GM12872 (cell line): ENCODE measurements at regions not wholly inside any gene's neighbourhood (a gene's known extent, or its start where the extent isn't known, plus 50 kb on each side); places are given as distances from the start of the nearest gene placed in this dataset.
A peak's percentile ranks its signal among the peaks of the same experiment; 100 is the strongest.

Experiments used
- TF ChIP-seq, protein P1 (sequence below): IDR thresholded peaks from 3 replicates; pipeline ENCODE4 v1.5.1; 2011; ENCODE audit warnings: low read depth, mild to moderate bottlenecking, low read length, moderate library complexity; ENCODE audit not compliant: insufficient read depth

- TF ChIP-seq, protein P1, sequence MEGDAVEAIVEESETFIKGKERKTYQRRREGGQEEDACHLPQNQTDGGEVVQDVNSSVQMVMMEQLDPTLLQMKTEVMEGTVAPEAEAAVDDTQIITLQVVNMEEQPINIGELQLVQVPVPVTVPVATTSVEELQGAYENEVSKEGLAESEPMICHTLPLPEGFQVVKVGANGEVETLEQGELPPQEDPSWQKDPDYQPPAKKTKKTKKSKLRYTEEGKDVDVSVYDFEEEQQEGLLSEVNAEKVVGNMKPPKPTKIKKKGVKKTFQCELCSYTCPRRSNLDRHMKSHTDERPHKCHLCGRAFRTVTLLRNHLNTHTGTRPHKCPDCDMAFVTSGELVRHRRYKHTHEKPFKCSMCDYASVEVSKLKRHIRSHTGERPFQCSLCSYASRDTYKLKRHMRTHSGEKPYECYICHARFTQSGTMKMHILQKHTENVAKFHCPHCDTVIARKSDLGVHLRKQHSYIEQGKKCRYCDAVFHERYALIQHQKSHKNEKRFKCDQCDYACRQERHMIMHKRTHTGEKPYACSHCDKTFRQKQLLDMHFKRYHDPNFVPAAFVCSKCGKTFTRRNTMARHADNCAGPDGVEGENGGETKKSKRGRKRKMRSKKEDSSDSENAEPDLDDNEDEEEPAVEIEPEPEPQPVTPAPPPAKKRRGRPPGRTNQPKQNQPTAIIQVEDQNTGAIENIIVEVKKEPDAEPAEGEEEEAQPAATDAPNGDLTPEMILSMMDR: no peak
Measured at GRCh38 chr1:178579562-178579961, 66.7 kb downstream of the TEX35 start.

DNA sequence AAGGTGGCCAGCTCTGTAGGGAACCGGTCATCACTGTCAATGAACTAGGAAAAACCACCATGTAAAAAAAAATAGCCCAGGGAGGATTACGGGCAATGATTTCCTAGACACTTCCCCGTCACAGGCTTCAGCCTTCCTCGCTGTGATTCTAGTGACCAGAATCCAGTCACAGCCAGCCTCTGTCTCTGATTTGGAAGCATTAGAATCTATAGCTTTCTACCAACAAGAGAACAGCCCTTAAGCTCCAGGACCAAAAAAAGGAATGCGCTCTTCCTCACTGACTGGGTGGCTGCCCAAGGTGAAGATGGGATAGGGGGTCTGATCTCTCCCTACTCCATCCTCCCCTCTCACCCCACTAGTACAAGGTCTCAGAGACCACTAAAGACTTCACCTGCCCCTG is 67.2 kb downstream of the TEX35 start:
- TF ChIP-seq, protein P1: no peak

DNA sequence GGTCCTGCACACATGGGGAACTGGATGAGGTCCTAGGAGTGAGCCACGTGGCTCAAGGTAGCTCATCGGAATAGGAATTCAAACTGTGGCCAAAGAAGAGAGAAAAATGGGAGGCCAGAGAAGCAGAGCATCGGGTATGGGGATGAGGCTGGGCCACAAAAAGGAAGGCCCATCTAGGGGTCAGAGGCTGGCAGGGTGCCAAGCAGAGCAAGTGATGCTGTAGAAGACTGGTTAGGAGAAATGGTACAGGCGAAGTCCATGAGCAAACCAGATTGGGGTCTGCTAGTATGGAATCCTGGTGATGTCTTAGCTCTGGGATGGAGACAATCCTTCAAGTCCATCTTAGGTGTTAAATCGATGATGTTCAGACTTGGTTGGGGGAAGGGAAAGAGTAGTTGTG is 68.0 kb downstream of the TEX35 start:
- TF ChIP-seq, protein P1: no peak

DNA sequence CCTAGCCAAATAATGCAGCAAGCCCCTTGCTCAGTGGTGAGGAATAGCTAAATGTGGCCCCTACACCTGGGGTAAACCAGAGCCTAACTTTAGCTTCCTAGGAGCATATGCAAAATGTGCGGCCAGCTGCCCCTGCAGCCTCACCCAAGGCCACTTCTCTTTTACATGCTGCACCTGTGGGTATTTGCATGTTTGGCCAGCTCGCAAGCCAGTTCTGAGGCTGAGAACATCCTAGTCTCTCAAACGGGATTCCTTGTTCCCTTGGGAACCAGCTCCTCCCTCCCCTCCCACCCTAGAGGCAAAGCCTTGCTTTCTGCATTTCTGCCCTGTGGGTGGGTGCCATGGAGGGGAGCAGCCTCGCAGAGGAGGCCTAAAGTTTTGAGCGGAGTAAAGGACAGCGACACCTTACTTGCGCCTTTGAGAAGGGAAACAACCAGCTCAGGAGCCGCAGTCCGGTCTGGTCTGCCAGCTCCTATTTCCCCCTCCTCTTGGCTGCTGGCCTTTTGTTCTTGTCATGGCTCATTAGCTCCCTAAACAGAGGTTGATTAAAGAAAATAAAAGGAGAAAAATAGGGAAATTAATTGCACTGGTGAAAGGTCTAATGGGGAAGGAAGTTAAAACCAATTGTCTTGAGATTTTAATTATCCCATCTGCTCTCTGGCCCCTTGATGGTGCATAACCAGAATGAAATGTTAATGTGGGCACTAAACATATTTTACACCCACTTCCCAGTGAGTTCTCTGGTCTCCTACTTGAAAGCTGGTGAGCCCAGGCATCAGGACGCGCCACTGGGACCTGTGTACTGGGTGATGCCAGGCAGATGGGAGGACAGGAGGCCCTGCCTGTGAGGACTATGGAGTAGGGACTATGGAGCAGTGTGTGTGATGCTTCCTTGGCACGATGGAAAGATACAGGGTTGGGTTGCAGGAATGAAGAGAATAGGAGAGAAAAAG is 68.7 kb downstream of the TEX35 start:
- TF ChIP-seq, protein P1: 0 out of 3 replicates have a peak, but pooled peaks have one; percentile 18

- TF ChIP-seq, protein P1: no peak
Measured at GRCh38 chr1:178587096-178587495, 74.2 kb downstream of the TEX35 start.

GRCh38 chr1:178587975-178588374 is 75.1 kb downstream of the TEX35 start:
- TF ChIP-seq, protein P1: no peak

GRCh38 chr1:178593515-178593914 is 80.6 kb downstream of the TEX35 start:
- TF ChIP-seq, protein P1: no peak
